ENCODE measurements at regions not wholly inside any gene's neighbourhood (a gene's known extent, or its start where the extent isn't known, plus 50 kb on each side); places are given as distances from the start of the nearest gene placed in this dataset.

GRCh38 chr1:214971071-214971470, 111.5 kb upstream of the KCNK2 start:
- Mint-ChIP-seq H3K27me3 (peaks cover 8% of the 10 kb centered on the region), H3K36me3 (ENCODE audit: insufficient read depth) (no peaks in the 10 kb centered on the region), H3K4me1 (ENCODE audit: low read depth) (no peaks in the 10 kb centered on the region), H3K27ac (no peak overlapping the region), H3K4me3 (ENCODE audit: low read depth) (no peak overlapping the region), H3K9me3 (ENCODE audit: low read depth) (no peaks in the 10 kb centered on the region)
- TF ChIP-seq CTCF (IDR thresholded peaks at IDR 0.05; ENCODE audit: unreplicated experiment), result no peak
- DNase-seq (ENCODE audit: low spot score, unreplicated experiment), result no peak

- no peak for DNase-seq (ENCODE audit: low spot score, unreplicated experiment)
- H3K4me1 Mint-ChIP-seq (ENCODE audit: low read depth), result no peaks in the 10 kb centered on the region
- no peaks in the 10 kb centered on the region for H3K36me3 Mint-ChIP-seq (ENCODE audit: insufficient read depth)
- H3K27me3 Mint-ChIP-seq, result peaks cover 8% of the 10 kb centered on the region
- no peak overlapping the region for H3K4me3 Mint-ChIP-seq (ENCODE audit: low read depth)
- H3K9me3 Mint-ChIP-seq (ENCODE audit: low read depth), result no peaks in the 10 kb centered on the region
- H3K27ac Mint-ChIP-seq, result no peak overlapping the region
- TF ChIP-seq CTCF (IDR thresholded peaks at IDR 0.05; ENCODE audit: unreplicated experiment), result no peak
These were observed 108.5 kb upstream of the KCNK2 start for GRCh38 chr1:214974002-214974401.

GRCh38 chr1:214976665-214977064, 105.9 kb upstream of the KCNK2 start:
- no peaks in the 10 kb centered on the region for H3K9me3 Mint-ChIP-seq (ENCODE audit: low read depth)
- H3K4me3 Mint-ChIP-seq (ENCODE audit: low read depth), result no peak overlapping the region
- peaks cover 8% of the 10 kb centered on the region for H3K27me3 Mint-ChIP-seq
- TF ChIP-seq CTCF (IDR thresholded peaks at IDR 0.05; ENCODE audit: unreplicated experiment), result no peak
- no peak for DNase-seq (ENCODE audit: low spot score, unreplicated experiment)
- H3K4me1 Mint-ChIP-seq (ENCODE audit: low read depth), result no peaks in the 10 kb centered on the region
- no peaks in the 10 kb centered on the region for H3K36me3 Mint-ChIP-seq (ENCODE audit: insufficient read depth)
- no peak overlapping the region for H3K27ac Mint-ChIP-seq

- Mint-ChIP-seq H3K36me3 (ENCODE audit: insufficient read depth) (no peaks in the 10 kb centered on the region), H3K4me3 (ENCODE audit: low read depth) (no peak overlapping the region), H3K27me3 (peaks cover 8% of the 10 kb centered on the region), H3K4me1 (ENCODE audit: low read depth) (no peaks in the 10 kb centered on the region), H3K9me3 (ENCODE audit: low read depth) (no peaks in the 10 kb centered on the region), H3K27ac (no peak overlapping the region)
- TF ChIP-seq CTCF (IDR thresholded peaks at IDR 0.05; ENCODE audit: unreplicated experiment), result no peak
- DNase-seq (ENCODE audit: low spot score, unreplicated experiment), result no peak
These were observed 105.4 kb upstream of the KCNK2 start for GRCh38 chr1:214977110-214977509.

- Mint-ChIP-seq H3K27ac (no peak overlapping the region), H3K9me3 (ENCODE audit: low read depth) (no peaks in the 10 kb centered on the region), H3K4me3 (ENCODE audit: low read depth) (no peak overlapping the region), H3K27me3 (peaks cover 5% of the 10 kb centered on the region), H3K4me1 (ENCODE audit: low read depth) (no peaks in the 10 kb centered on the region), H3K36me3 (ENCODE audit: insufficient read depth) (no peaks in the 10 kb centered on the region)
- no peak for TF ChIP-seq CTCF (IDR thresholded peaks at IDR 0.05; ENCODE audit: unreplicated experiment)
- DNase-seq (ENCODE audit: low spot score, unreplicated experiment), result no peak
These were observed 104.7 kb upstream of the KCNK2 start for GRCh38 chr1:214977700-214978374.

Measured in progenitor cell of endocrine pancreas (in vitro differentiated cells).